ENCODE measurements at regions not wholly inside any gene's neighbourhood (a gene's known extent, or its start where the extent isn't known, plus 50 kb on each side); places are given as distances from the start of the nearest gene placed in this dataset.
A peak's percentile ranks its signal among the peaks of the same experiment; 100 is the strongest.

DNA sequence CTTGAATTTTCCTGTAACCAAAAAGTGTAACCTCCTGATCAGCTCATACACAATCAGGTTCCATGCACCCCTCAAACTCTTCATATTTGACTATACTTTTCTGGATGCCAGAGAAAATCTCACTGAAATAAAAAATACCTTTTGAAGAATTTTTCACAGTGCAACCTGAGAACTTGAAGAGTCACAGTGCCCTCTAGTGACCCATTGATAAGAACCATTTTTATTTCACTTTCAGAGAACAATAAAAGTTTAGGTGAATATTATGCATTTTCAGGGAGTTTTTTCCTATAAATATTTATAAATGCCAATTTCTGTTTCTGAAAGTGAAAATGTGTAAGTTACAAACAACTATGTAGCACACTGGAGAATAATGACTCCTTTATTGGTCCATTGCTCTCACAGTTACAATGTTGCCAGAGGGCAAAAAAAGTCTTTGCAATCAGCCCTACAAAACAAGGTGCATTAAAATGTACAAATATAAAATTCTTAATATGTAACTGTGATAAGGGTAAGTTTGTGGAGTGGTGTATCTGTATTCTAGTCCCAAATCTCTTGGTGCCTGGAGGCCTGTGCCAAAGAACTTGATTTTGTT is 153.6 kb upstream of the INTU start:
- no peaks in the 10 kb centered on the region for H3K27me3 Mint-ChIP-seq (ENCODE audit: low read depth, unreplicated experiment)
- DNase-seq (ENCODE audit: low read depth) = peak; percentile 22
- no peak overlapping the region for H3K4me3 Mint-ChIP-seq (ENCODE audit: unreplicated experiment)

DNA sequence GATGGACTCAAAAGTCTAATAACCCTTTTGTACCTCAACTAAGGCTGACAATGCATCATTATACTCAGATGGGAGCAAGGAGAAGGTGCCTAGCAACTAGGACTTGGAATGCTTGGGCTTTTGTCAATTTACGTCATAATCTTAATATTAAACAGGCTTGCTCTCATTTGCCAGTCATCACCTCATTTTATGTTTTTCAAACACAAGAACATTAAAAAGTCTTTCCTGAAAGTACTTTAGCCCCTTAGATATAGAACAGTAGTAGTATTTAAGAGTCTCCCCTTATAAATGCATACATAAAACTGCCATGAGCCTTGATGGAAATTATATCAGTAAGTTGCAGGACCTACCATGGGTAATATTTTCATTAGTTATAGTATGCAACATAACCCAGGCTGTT is 150.7 kb upstream of the INTU start:
- Mint-ChIP-seq H3K4me3 (ENCODE audit: unreplicated experiment) (no peak overlapping the region), H3K36me3 (ENCODE audit: low read depth, unreplicated experiment) (no peaks in the 10 kb centered on the region), H3K9me3 (ENCODE audit: unreplicated experiment) (peaks cover 4% of the 10 kb centered on the region), H3K27me3 (ENCODE audit: low read depth, unreplicated experiment) (no peaks in the 10 kb centered on the region), H3K27ac (ENCODE audit: unreplicated experiment) (no peak overlapping the region), H3K4me1 (ENCODE audit: low read depth, unreplicated experiment) (no peaks in the 10 kb centered on the region)
- FAIRE-seq = no peak
- no peaks in the 10 kb centered on the region for H3K9me3 ChIP-seq (ENCODE audit: insufficient read depth, low read depth, low read length)
- no peaks in the 10 kb centered on the region for H4K20me1 ChIP-seq (ENCODE audit: insufficient read depth, low read length)
- no peak overlapping the region for H3K27ac ChIP-seq (ENCODE audit: low read depth, low read length)
- no peaks in the 10 kb centered on the region for H3K27me3 ChIP-seq (ENCODE audit: insufficient read depth, low read length)
- no peak overlapping the region for H3K4me2 ChIP-seq (ENCODE audit: low read length)
- no peak overlapping the region for H2AFZ ChIP-seq (ENCODE audit: low read depth, low read length)
- DNase-seq (ENCODE audit: low read depth) = no peak
- H3K4me1 ChIP-seq (ENCODE audit: insufficient read depth, low read length) = no peaks in the 10 kb centered on the region
- no peak overlapping the region for H3K4me3 ChIP-seq (ENCODE audit: insufficient read depth, low read depth, low read length)
- no peaks in the 10 kb centered on the region for H3K79me2 ChIP-seq (ENCODE audit: insufficient read depth, low read length)
- TF ChIP-seq, protein P1, sequence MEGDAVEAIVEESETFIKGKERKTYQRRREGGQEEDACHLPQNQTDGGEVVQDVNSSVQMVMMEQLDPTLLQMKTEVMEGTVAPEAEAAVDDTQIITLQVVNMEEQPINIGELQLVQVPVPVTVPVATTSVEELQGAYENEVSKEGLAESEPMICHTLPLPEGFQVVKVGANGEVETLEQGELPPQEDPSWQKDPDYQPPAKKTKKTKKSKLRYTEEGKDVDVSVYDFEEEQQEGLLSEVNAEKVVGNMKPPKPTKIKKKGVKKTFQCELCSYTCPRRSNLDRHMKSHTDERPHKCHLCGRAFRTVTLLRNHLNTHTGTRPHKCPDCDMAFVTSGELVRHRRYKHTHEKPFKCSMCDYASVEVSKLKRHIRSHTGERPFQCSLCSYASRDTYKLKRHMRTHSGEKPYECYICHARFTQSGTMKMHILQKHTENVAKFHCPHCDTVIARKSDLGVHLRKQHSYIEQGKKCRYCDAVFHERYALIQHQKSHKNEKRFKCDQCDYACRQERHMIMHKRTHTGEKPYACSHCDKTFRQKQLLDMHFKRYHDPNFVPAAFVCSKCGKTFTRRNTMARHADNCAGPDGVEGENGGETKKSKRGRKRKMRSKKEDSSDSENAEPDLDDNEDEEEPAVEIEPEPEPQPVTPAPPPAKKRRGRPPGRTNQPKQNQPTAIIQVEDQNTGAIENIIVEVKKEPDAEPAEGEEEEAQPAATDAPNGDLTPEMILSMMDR (IDR thresholded peaks at IDR 0.05; ENCODE audit: insufficient read depth, low read depth, low read length) = no peak
- no peak for TF ChIP-seq EZH2 (IDR thresholded peaks at IDR 0.05; ENCODE audit: insufficient read depth, low read length)
- H3K9ac ChIP-seq (ENCODE audit: low read length) = no peak overlapping the region
- H3K36me3 ChIP-seq (ENCODE audit: insufficient read depth, low read length) = no peaks in the 10 kb centered on the region

More for the DNA sequence above, 153.6 kb upstream of the INTU start:
- H3K27ac Mint-ChIP-seq (ENCODE audit: unreplicated experiment) = no peak overlapping the region
- TF ChIP-seq, protein P1 (IDR thresholded peaks at IDR 0.05; ENCODE audit: insufficient read depth, low read depth, low read length) = peak; percentile 68
- TF ChIP-seq EZH2 (IDR thresholded peaks at IDR 0.05; ENCODE audit: insufficient read depth, low read length) = no peak
- Histone ChIP-seq H3K27me3 (ENCODE audit: insufficient read depth, low read length) (no peaks in the 10 kb centered on the region), H3K9ac (ENCODE audit: low read length) (no peak overlapping the region), H3K79me2 (ENCODE audit: insufficient read depth, low read length) (no peaks in the 10 kb centered on the region), H3K36me3 (ENCODE audit: insufficient read depth, low read length) (no peaks in the 10 kb centered on the region), H4K20me1 (ENCODE audit: insufficient read depth, low read length) (no peaks in the 10 kb centered on the region), H3K27ac (ENCODE audit: low read depth, low read length) (no peak overlapping the region), H2AFZ (ENCODE audit: low read depth, low read length) (no peak overlapping the region), H3K4me2 (ENCODE audit: low read length) (no peak overlapping the region), H3K9me3 (ENCODE audit: insufficient read depth, low read depth, low read length) (no peaks in the 10 kb centered on the region), H3K4me1 (ENCODE audit: insufficient read depth, low read length) (no peaks in the 10 kb centered on the region), H3K4me3 (ENCODE audit: insufficient read depth, low read depth, low read length) (no peak overlapping the region)
- H3K4me1 Mint-ChIP-seq (ENCODE audit: low read depth, unreplicated experiment) = no peaks in the 10 kb centered on the region
- H3K36me3 Mint-ChIP-seq (ENCODE audit: low read depth, unreplicated experiment) = no peaks in the 10 kb centered on the region
- no peak for FAIRE-seq
- H3K9me3 Mint-ChIP-seq (ENCODE audit: unreplicated experiment) = peaks cover 4% of the 10 kb centered on the region

DNA sequence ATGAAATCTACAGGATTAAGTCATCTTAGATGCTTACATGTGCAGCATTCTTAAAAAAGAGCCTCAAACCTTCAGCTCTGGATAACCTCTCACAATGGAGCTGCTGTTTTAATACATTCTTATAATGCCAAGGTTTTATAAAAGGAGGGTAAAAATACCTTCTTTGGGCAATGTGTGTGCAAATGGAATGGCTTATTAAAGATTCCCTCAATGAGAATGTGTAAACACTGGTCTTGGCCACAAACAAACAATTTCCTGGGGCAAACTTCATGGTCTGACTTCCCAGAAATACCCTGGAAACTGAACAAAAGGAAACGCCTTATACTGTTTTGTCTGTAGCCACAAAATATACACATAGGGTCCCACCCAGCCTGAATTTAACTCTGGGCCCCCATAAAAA is 148.6 kb upstream of the INTU start:
- no peak overlapping the region for H2AFZ ChIP-seq (ENCODE audit: low read depth, low read length)
- no peaks in the 10 kb centered on the region for H3K9me3 ChIP-seq (ENCODE audit: insufficient read depth, low read depth, low read length)
- H3K9ac ChIP-seq (ENCODE audit: low read length) = no peak overlapping the region
- Mint-ChIP-seq H3K9me3 (ENCODE audit: unreplicated experiment) (no peaks in the 10 kb centered on the region), H3K4me3 (ENCODE audit: unreplicated experiment) (no peak overlapping the region), H3K27ac (ENCODE audit: unreplicated experiment) (no peak overlapping the region), H3K36me3 (ENCODE audit: low read depth, unreplicated experiment) (no peaks in the 10 kb centered on the region), H3K27me3 (ENCODE audit: low read depth, unreplicated experiment) (no peaks in the 10 kb centered on the region), H3K4me1 (ENCODE audit: low read depth, unreplicated experiment) (no peaks in the 10 kb centered on the region)
- no peaks in the 10 kb centered on the region for H3K27me3 ChIP-seq (ENCODE audit: insufficient read depth, low read length)
- TF ChIP-seq EZH2 (IDR thresholded peaks at IDR 0.05; ENCODE audit: insufficient read depth, low read length) = no peak
- TF ChIP-seq, protein P1 (IDR thresholded peaks at IDR 0.05; ENCODE audit: insufficient read depth, low read depth, low read length) = no peak
- no peaks in the 10 kb centered on the region for H3K36me3 ChIP-seq (ENCODE audit: insufficient read depth, low read length)
- DNase-seq (ENCODE audit: low read depth) (no peak), FAIRE-seq (no peak)
- H4K20me1 ChIP-seq (ENCODE audit: insufficient read depth, low read length) = no peaks in the 10 kb centered on the region
- H3K4me3 ChIP-seq (ENCODE audit: insufficient read depth, low read depth, low read length) = no peak overlapping the region
- H3K27ac ChIP-seq (ENCODE audit: low read depth, low read length) = no peak overlapping the region
- no peaks in the 10 kb centered on the region for H3K4me1 ChIP-seq (ENCODE audit: insufficient read depth, low read length)
- H3K4me2 ChIP-seq (ENCODE audit: low read length) = no peak overlapping the region
- no peaks in the 10 kb centered on the region for H3K79me2 ChIP-seq (ENCODE audit: insufficient read depth, low read length)
